PFSK-1 (cell line): ENCODE measurements at regions not wholly inside any gene's neighbourhood (a gene's known extent, or its start where the extent isn't known, plus 50 kb on each side); places are given as distances from the start of the nearest gene placed in this dataset.

Source experiments
- FOXP2 ChIP-seq: optimal IDR thresholded peaks from 2 replicates; pipeline ENCODE3; 2011; ENCODE audit warnings: borderline replicate concordance, control low read depth, inconsistent platforms; ENCODE audit not compliant: insufficient read depth; ENCODE audit errors: extremely low read length, extremely low read depth
- POLR2AphosphoS5 ChIP-seq: IDR thresholded peaks from 2 replicates; pipeline ENCODE4 v1.6.1; 2012; ENCODE audit warnings: low read depth, mild to moderate bottlenecking, control low read depth, low read length, moderate library complexity
- SIN3A ChIP-seq: IDR thresholded peaks from 2 replicates; pipeline ENCODE4 v1.6.1; 2012; ENCODE audit warnings: mild to moderate bottlenecking, low read length, moderate library complexity, borderline replicate concordance; ENCODE audit not compliant: insufficient read depth
- TAF1 ChIP-seq: IDR thresholded peaks from 2 replicates; pipeline ENCODE4 v1.6.1; 2012; ENCODE audit warnings: low read length, control low read depth, borderline replicate concordance; ENCODE audit not compliant: insufficient read depth
- TF ChIP-seq, protein P1 (sequence below), 2 experiments: IDR thresholded peaks; 2 replicates each; pipeline versions ENCODE4 v1.6.1 to v1.8.0; 2011 to 2012; ENCODE audit warnings: low read depth in 2 of 2, low read length in 2 of 2, control low read depth in 1 of 2, inconsistent platforms in 1 of 2, mild to moderate bottlenecking in 1 of 2, moderate library complexity in 1 of 2; ENCODE audit not compliant: insufficient read depth in 1 of 2

DNA sequence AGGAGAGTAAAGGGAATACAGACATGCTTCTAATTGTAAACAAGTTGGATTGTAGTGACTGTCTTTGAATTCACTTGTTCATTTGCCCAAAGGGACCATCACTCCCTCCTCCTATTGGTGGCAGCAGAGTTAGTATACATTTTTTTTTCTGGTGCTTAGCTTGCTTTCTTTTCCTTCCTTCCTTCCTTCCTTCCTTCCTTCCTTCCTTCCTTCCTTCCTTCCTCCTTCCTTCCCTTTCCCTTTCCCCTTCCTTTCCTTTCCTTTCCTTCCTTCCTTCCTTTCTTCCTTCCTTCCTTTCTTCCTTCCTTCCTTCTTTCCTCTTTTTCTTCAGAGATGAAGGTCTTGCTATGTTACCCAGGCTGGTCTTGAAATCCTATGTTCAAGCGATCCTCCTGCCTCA is 94.8 kb upstream of the ATP6AP2 start:
- TF ChIP-seq FOXP2 (no peak), POLR2AphosphoS5 (no peak), TAF1 (no peak), SIN3A (no peak)
- TF ChIP-seq, protein P1, sequence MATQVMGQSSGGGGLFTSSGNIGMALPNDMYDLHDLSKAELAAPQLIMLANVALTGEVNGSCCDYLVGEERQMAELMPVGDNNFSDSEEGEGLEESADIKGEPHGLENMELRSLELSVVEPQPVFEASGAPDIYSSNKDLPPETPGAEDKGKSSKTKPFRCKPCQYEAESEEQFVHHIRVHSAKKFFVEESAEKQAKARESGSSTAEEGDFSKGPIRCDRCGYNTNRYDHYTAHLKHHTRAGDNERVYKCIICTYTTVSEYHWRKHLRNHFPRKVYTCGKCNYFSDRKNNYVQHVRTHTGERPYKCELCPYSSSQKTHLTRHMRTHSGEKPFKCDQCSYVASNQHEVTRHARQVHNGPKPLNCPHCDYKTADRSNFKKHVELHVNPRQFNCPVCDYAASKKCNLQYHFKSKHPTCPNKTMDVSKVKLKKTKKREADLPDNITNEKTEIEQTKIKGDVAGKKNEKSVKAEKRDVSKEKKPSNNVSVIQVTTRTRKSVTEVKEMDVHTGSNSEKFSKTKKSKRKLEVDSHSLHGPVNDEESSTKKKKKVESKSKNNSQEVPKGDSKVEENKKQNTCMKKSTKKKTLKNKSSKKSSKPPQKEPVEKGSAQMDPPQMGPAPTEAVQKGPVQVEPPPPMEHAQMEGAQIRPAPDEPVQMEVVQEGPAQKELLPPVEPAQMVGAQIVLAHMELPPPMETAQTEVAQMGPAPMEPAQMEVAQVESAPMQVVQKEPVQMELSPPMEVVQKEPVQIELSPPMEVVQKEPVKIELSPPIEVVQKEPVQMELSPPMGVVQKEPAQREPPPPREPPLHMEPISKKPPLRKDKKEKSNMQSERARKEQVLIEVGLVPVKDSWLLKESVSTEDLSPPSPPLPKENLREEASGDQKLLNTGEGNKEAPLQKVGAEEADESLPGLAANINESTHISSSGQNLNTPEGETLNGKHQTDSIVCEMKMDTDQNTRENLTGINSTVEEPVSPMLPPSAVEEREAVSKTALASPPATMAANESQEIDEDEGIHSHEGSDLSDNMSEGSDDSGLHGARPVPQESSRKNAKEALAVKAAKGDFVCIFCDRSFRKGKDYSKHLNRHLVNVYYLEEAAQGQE (IDR thresholded peaks at IDR 0.05; ENCODE audit: insufficient read depth in 1 of 2, low read depth in 2 of 2, low read length in 2 of 2): no peak
